K562 (cell line): ENCODE measurements at regions not wholly inside any gene's neighbourhood (a gene's known extent, or its start where the extent isn't known, plus 50 kb on each side); places are given as distances from the start of the nearest gene placed in this dataset.

Experiments
- FOXK1 ChIP-seq: sonication (generic); formaldehyde crosslinking; IDR thresholded peaks from 2 replicates; pipeline ENCODE4 v1.8.0; 2022; ENCODE audit warnings: missing genetic modification reagents, mild to moderate bottlenecking, borderline replicate concordance
- NFIX ChIP-seq: fragments of 250-450 bp; sonication (Bioruptor Pico); IDR thresholded peaks from 2 replicates; pipeline ENCODE4 v1.4.0; 2020; ENCODE audit warnings: low read depth, mild to moderate bottlenecking, moderate library complexity
- POLR2AphosphoS5 ChIP-seq: IDR thresholded peaks from 2 replicates; pipeline ENCODE4 v1.6.1; 2011; ENCODE audit warnings: mild to moderate bottlenecking, low read depth, low read length, moderate library complexity; ENCODE audit not compliant: control insufficient read depth, insufficient read depth
- SMARCE1 ChIP-seq: fragments of 450-650 bp; IDR thresholded peaks from 2 replicates; pipeline ENCODE4 v1.7.1; 2016; ENCODE audit warnings: mild to moderate bottlenecking
- ZKSCAN1 ChIP-seq: fragments of 150-350 bp; IDR thresholded peaks from 2 replicates; pipeline ENCODE4 v1.6.1; 2016; ENCODE audit warnings: low read depth, low read length
- TF ChIP-seq, protein P1 (sequence below): fragments of 450-650 bp; IDR thresholded peaks from 2 replicates; pipeline ENCODE4 v1.7.1; 2018; ENCODE audit warnings: mild to moderate bottlenecking, low read depth; ENCODE audit not compliant: partially characterized antibody
- TF ChIP-seq, protein P2 (sequence below): IDR thresholded peaks from 3 replicates; pipeline ENCODE4 v1.6.1; 2011; ENCODE audit warnings: borderline replicate concordance, mild to moderate bottlenecking, moderate library complexity; ENCODE audit not compliant: insufficient read length; ENCODE audit errors: extremely low read depth
- TF ChIP-seq, protein P3 (sequence below): sonication (generic); formaldehyde crosslinking; IDR thresholded peaks from 2 replicates; pipeline ENCODE4 v1.8.0; 2022; ENCODE audit warnings: missing genetic modification reagents, mild to moderate bottlenecking, borderline replicate concordance

DNA sequence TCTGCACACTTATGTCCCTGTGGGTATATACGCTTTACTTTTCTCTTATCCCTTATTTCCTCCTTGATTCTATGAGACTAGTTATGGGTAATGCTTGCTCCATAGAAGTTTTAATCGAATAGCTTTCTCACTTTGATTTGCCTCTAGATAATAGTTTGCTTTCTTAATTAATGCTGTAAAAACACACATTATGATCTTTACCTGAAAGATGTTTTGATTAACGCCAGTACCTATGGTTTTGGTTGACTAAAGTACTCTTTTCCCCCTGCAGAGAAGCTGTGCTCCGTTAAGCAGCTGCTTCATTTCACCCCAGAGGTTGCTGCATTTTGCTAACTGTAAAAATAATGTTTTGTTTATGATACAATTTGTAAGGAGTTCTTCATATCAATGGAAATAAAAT is 362.3 kb downstream of the FLRT2 start:
- TF ChIP-seq, protein P1, sequence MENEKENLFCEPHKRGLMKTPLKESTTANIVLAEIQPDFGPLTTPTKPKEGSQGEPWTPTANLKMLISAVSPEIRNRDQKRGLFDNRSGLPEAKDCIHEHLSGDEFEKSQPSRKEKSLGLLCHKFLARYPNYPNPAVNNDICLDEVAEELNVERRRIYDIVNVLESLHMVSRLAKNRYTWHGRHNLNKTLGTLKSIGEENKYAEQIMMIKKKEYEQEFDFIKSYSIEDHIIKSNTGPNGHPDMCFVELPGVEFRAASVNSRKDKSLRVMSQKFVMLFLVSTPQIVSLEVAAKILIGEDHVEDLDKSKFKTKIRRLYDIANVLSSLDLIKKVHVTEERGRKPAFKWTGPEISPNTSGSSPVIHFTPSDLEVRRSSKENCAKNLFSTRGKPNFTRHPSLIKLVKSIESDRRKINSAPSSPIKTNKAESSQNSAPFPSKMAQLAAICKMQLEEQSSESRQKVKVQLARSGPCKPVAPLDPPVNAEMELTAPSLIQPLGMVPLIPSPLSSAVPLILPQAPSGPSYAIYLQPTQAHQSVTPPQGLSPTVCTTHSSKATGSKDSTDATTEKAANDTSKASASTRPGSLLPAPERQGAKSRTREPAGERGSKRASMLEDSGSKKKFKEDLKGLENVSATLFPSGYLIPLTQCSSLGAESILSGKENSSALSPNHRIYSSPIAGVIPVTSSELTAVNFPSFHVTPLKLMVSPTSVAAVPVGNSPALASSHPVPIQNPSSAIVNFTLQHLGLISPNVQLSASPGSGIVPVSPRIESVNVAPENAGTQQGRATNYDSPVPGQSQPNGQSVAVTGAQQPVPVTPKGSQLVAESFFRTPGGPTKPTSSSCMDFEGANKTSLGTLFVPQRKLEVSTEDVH = no peak
- TF ChIP-seq, protein P2, sequence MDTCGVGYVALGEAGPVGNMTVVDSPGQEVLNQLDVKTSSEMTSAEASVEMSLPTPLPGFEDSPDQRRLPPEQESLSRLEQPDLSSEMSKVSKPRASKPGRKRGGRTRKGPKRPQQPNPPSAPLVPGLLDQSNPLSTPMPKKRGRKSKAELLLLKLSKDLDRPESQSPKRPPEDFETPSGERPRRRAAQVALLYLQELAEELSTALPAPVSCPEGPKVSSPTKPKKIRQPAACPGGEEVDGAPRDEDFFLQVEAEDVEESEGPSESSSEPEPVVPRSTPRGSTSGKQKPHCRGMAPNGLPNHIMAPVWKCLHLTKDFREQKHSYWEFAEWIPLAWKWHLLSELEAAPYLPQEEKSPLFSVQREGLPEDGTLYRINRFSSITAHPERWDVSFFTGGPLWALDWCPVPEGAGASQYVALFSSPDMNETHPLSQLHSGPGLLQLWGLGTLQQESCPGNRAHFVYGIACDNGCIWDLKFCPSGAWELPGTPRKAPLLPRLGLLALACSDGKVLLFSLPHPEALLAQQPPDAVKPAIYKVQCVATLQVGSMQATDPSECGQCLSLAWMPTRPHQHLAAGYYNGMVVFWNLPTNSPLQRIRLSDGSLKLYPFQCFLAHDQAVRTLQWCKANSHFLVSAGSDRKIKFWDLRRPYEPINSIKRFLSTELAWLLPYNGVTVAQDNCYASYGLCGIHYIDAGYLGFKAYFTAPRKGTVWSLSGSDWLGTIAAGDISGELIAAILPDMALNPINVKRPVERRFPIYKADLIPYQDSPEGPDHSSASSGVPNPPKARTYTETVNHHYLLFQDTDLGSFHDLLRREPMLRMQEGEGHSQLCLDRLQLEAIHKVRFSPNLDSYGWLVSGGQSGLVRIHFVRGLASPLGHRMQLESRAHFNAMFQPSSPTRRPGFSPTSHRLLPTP = no peak
- TF ChIP-seq NFIX (CRISPR knock-in tag) (no peak), POLR2AphosphoS5 (no peak), FOXK1 (no peak), ZKSCAN1 (no peak), SMARCE1 (no peak)
- TF ChIP-seq, protein P3, sequence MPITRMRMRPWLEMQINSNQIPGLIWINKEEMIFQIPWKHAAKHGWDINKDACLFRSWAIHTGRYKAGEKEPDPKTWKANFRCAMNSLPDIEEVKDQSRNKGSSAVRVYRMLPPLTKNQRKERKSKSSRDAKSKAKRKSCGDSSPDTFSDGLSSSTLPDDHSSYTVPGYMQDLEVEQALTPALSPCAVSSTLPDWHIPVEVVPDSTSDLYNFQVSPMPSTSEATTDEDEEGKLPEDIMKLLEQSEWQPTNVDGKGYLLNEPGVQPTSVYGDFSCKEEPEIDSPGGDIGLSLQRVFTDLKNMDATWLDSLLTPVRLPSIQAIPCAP (CRISPR knock-in tag) = no peak
